Sigmoid colon (tissue), 6 donors: ENCODE measurements at regions not wholly inside any gene's neighbourhood (a gene's known extent, or its start where the extent isn't known, plus 50 kb on each side); places are given as distances from the start of the nearest gene placed in this dataset.

Source experiments
- DNase-seq: peaks from one replicate; pipeline ENCODE4 v3.0.0-alpha.2; 2019
- H3K27ac ChIP-seq, 4 donors: fragments of 200-600 bp; sonication (generic); one replicate each; pipeline ENCODE4 v1.5.1; 2016 to 2019; ENCODE audit warnings: mild to moderate bottlenecking in 1 of 4
- H3K27me3 ChIP-seq, 3 donors: fragments of 200-600 bp; sonication (generic); one replicate each; pipeline ENCODE4 v1.5.1; 2019; ENCODE audit warnings: mild to moderate bottlenecking in 1 of 3
- H3K36me3 ChIP-seq, 4 donors: fragments of 200-600 bp; sonication (generic); one replicate each; pipeline ENCODE4 v1.5.1; 2016 to 2019
- H3K4me1 ChIP-seq, 4 donors: fragments of 200-600 bp; sonication (generic); one replicate each; pipeline ENCODE4 v1.5.1; 2017 to 2019
- H3K4me3 ChIP-seq, 4 donors: fragments of 200-600 bp; sonication (generic); one replicate each; pipeline ENCODE4 v1.5.1; 2017 to 2019; ENCODE audit warnings: mild to moderate bottlenecking in 2 of 4, moderate library complexity in 1 of 4
- H3K9me3 ChIP-seq, 4 donors: fragments of 200-600 bp in 3 of 4; sonication (generic) in 3 of 4; one replicate each; pipeline versions ENCODE4 v1.5.1 to v1.6.1; 2013 to 2019
- CTCF ChIP-seq, 4 experiments: fragments of 450-650 bp in 3 of 4; fragments of 200-600 bp in 1 of 4; IDR thresholded peaks; one replicate each; pipeline ENCODE4 v1.5.1; 2016 to 2019; ENCODE audit warnings: antibody characterized with exemption in 4 of 4, mild to moderate bottlenecking in 3 of 4, moderate library complexity in 2 of 4
- EP300 ChIP-seq, 4 donors: sonication (generic); formaldehyde crosslinking; IDR thresholded peaks; one replicate each; pipeline ENCODE4 v1.6.1; 2017; ENCODE audit warnings: antibody characterized with exemption in 4 of 4
- POLR2A ChIP-seq, 2 donors: fragments of 450-650 bp; IDR thresholded peaks; one replicate each; pipeline ENCODE4 v1.6.1; 2016; ENCODE audit warnings: antibody characterized with exemption in 2 of 2, mild to moderate bottlenecking in 2 of 2, moderate library complexity in 2 of 2
- POLR2AphosphoS5 ChIP-seq, 4 donors: sonication (generic); formaldehyde crosslinking; IDR thresholded peaks; one replicate each; pipeline ENCODE4 v1.6.1; 2017; ENCODE audit warnings: antibody characterized with exemption in 4 of 4
- WGBS, 2 donors: extraction: QIAGEN DNeasy Blood & Tissue Kit; methylation state at CpG; one replicate each; pipeline ENCODE4 v1.1.7; 2013; 5-methylcytosine and 5-hydroxymethylcytosine counted together
- intact Hi-C: fragments of 100-400 bp; cut with DNase I; formaldehyde crosslinking; loops from one replicate; pipeline ENCODE4 v1.15.1; 2023
- donor health status: healthy with polysubstance abuse.
- donor health status: healthy.

- Histone ChIP-seq H3K9me3 (no peaks in the 10 kb centered on the region), H3K27me3 (no peaks in the 10 kb centered on the region), H3K36me3 (no peaks in the 10 kb centered on the region), H3K4me3 (no peak overlapping the region), H3K4me1 (peaks cover 0 to 17% (median 12%) of the 10 kb centered on the region in 4 donors), H3K27ac (no peak overlapping the region)
- no peak for DNase-seq
- 96 to 97% methylated on average over 7 of the region's 7 CpGs for WGBS, 2 donors
- intact Hi-C loops: no loop called here
- TF ChIP-seq CTCF (IDR thresholded peaks at IDR 0.05) (no peak), POLR2A (IDR thresholded peaks at IDR 0.05) (no peak), POLR2AphosphoS5 (IDR thresholded peaks at IDR 0.05) (no peak), EP300 (IDR thresholded peaks at IDR 0.05) (no peak)
Observed at GRCh38 chr9:96050861-96051155, 175.3 kb downstream of the ERCC6L2 start.

- Histone ChIP-seq H3K9me3 (no peaks in the 10 kb centered on the region), H3K27ac (peak overlapping the region in 2 of 4 donors; percentile 18 to 63)
- 91 to 93% methylated on average over 30 of the region's 30 CpGs for WGBS, 2 donors
Observed at GRCh38 chr9:96050048-96050860, 174.8 kb downstream of the ERCC6L2 start.

GRCh38 chr9:96048956-96049831, 173.7 kb downstream of the ERCC6L2 start:
- Histone ChIP-seq H3K27ac (peak overlapping the region; percentile 42 to 65 (median 62)), H3K36me3 (no peaks in the 10 kb centered on the region), H3K4me1 (peaks cover 0 to 17% (median 12%) of the 10 kb centered on the region in 4 donors), H3K4me3 (peak overlapping the region in 2 of 4 donors; percentile 2 to 10), H3K27me3 (no peaks in the 10 kb centered on the region), H3K9me3 (no peaks in the 10 kb centered on the region)
- TF ChIP-seq POLR2A (IDR thresholded peaks at IDR 0.05) (no peak), POLR2AphosphoS5 (IDR thresholded peaks at IDR 0.05) (peak in 2 of 4 donors; percentile 26 to 33), EP300 (IDR thresholded peaks at IDR 0.05) (no peak), CTCF (IDR thresholded peaks at IDR 0.05) (no peak)
- DNase-seq: peak; percentile 87
- 76 to 85% methylated on average over 39 of the region's 39 CpGs for WGBS, 2 donors
- intact Hi-C loops: loop anchor here (2.0 kb wide), 1 partner anchor 170 kb away; no protein-coding TSS in a partner anchor

More at GRCh38 chr9:96050048-96050860, 174.8 kb downstream of the ERCC6L2 start:
- intact Hi-C loops: no loop called here
- Histone ChIP-seq H3K36me3 (no peaks in the 10 kb centered on the region), H3K4me1 (peaks cover 0 to 17% (median 12%) of the 10 kb centered on the region in 4 donors), H3K4me3 (no peak overlapping the region), H3K27me3 (no peaks in the 10 kb centered on the region)
- TF ChIP-seq POLR2AphosphoS5 (IDR thresholded peaks at IDR 0.05): no peak
- no peak for TF ChIP-seq EP300 (IDR thresholded peaks at IDR 0.05)
- no peak for TF ChIP-seq CTCF (IDR thresholded peaks at IDR 0.05)
- TF ChIP-seq POLR2A (IDR thresholded peaks at IDR 0.05): no peak
- DNase-seq: no peak

- Histone ChIP-seq H3K27me3 (no peaks in the 10 kb centered on the region), H3K9me3 (no peaks in the 10 kb centered on the region), H3K4me3 (peak overlapping the region in 2 of 4 donors; percentile 2 to 10), H3K27ac (peak overlapping the region; percentile 42 to 65 (median 62)), H3K4me1 (peaks cover 0 to 17% (median 12%) of the 10 kb centered on the region in 4 donors), H3K36me3 (no peaks in the 10 kb centered on the region)
- 63 to 78% methylated on average over 24 of the region's 24 CpGs for WGBS, 2 donors
- TF ChIP-seq CTCF (IDR thresholded peaks at IDR 0.05) (no peak), EP300 (IDR thresholded peaks at IDR 0.05) (no peak), POLR2AphosphoS5 (IDR thresholded peaks at IDR 0.05) (no peak), POLR2A (IDR thresholded peaks at IDR 0.05) (no peak)
- intact Hi-C loops: loop anchor here (2.0 kb wide), 1 partner anchor 170 kb away; no protein-coding TSS in a partner anchor
- DNase-seq: no peak
Observed at GRCh38 chr9:96048104-96048955, 172.8 kb downstream of the ERCC6L2 start.
